IMR-90 (cell line): ENCODE measurements at regions not wholly inside any gene's neighbourhood (a gene's known extent, or its start where the extent isn't known, plus 50 kb on each side); places are given as distances from the start of the nearest gene placed in this dataset.

ENCODE experiments used
- ATAC-seq: fragments of 200-7000 bp; cut with Tn5 transposase; 2 replicates; pipeline ENCODE4 v1.9.1; 2020; ENCODE audit warnings: low read depth, mild to moderate bottlenecking, moderate library complexity
- BruUV-seq: library from RNA; stranded (reverse); fragments of 400-500 nt; replicated peaks from 2 replicates; lab custom pipeline; 2021; lab: Mats Ljungman, UMichigan
- CTCF ChIA-PET: fragments of 300-600 bp; formaldehyde crosslinking; extraction: SDS; loops from one replicate; lab custom pipeline; 2021; ENCODE audit warnings: antibody characterized with exemption; lab: Yijun Ruan, JAX
- POLR2A ChIA-PET: fragments of 300-600 bp; sonication (Branson Sonifier 250); formaldehyde crosslinking; loops from one replicate; lab custom pipeline; 2022; ENCODE audit warnings: antibody characterized with exemption; ENCODE audit not compliant: unreplicated experiment; lab: Charles Lee
- DNase-seq: peaks from one replicate; pipeline ENCODE4 v3.0.0; 2013
- H2AFZ ChIP-seq: replicated peaks from 2 replicates; pipeline ENCODE3; 2013; ENCODE audit warnings: low read length, mild to moderate bottlenecking; ENCODE audit not compliant: poor library complexity
- H2AK5ac ChIP-seq: 2 replicates; pipeline ENCODE4 v1.6.1; 2013; ENCODE audit warnings: low read depth, low read length, inconsistent platforms
- H2AK9ac ChIP-seq: replicated peaks from 2 replicates; pipeline ENCODE3; 2013; ENCODE audit warnings: mild to moderate bottlenecking, low read depth, low read length, moderate library complexity; ENCODE audit not compliant: poor library complexity
- H2BK120ac ChIP-seq: 2 replicates; pipeline ENCODE4 v1.6.1; 2013; ENCODE audit warnings: low read depth, low read length, inconsistent platforms
- H2BK15ac ChIP-seq: 3 replicates; pipeline ENCODE4 v1.6.1; 2013; ENCODE audit warnings: low read depth, low read length, inconsistent platforms
- H2BK20ac ChIP-seq: 2 replicates; pipeline ENCODE4 v1.6.1; 2013; ENCODE audit warnings: low read depth, mild to moderate bottlenecking, inconsistent platforms, low read length, moderate library complexity
- H2BK5ac ChIP-seq: 2 replicates; pipeline ENCODE4 v1.6.1; 2013; ENCODE audit warnings: mild to moderate bottlenecking, low read depth, low read length, inconsistent platforms; ENCODE audit not compliant: poor library complexity, severe bottlenecking
- H3K14ac ChIP-seq: replicated peaks from 2 replicates; pipeline ENCODE4 v1.6.1; 2013; ENCODE audit warnings: low read depth, low read length, inconsistent platforms
- H3K18ac ChIP-seq: 2 replicates; pipeline ENCODE4 v1.6.1; 2013; ENCODE audit warnings: low read depth, low read length, control low read depth
- H3K23ac ChIP-seq: 2 replicates; pipeline ENCODE4 v1.6.1; 2013; ENCODE audit warnings: low read depth, low read length, inconsistent platforms
- H3K27ac ChIP-seq: 2 replicates; pipeline ENCODE4 v1.5.1; 2013; ENCODE audit warnings: mild to moderate bottlenecking, control low read depth, low read length; ENCODE audit not compliant: insufficient read depth
- H3K27me3 ChIP-seq: 2 replicates; pipeline ENCODE4 v1.6.1; 2013; ENCODE audit warnings: low read length; ENCODE audit not compliant: control insufficient read depth, insufficient read depth
- H3K36me3 ChIP-seq: 2 replicates; pipeline ENCODE4 v1.6.1; 2013; ENCODE audit warnings: low read length, mixed read lengths; ENCODE audit not compliant: control insufficient read depth, insufficient read depth
- H3K4ac ChIP-seq: 2 replicates; pipeline ENCODE4 v1.6.1; 2013; ENCODE audit warnings: low read depth, low read length, inconsistent platforms
- H3K4me1 ChIP-seq: 2 replicates; pipeline ENCODE4 v1.6.1; 2013; ENCODE audit warnings: low read length, mixed read lengths; ENCODE audit not compliant: control insufficient read depth, insufficient read depth
- H3K4me2 ChIP-seq: 2 replicates; pipeline ENCODE4 v1.6.1; 2013; ENCODE audit warnings: low read depth, mild to moderate bottlenecking, control low read depth, low read length, moderate library complexity
- H3K4me3 ChIP-seq: 2 replicates; pipeline ENCODE4 v1.5.1; 2013; ENCODE audit warnings: low read depth, mild to moderate bottlenecking, control low read depth, low read length, moderate library complexity; ENCODE audit not compliant: insufficient read depth
- H3K56ac ChIP-seq: 2 replicates; pipeline ENCODE4 v1.6.1; 2013; ENCODE audit warnings: low read length, inconsistent platforms; ENCODE audit not compliant: insufficient read depth; ENCODE audit errors: extremely low read depth
- H3K79me1 ChIP-seq, 2 experiments: 2 replicates each; pipeline ENCODE4 v1.6.1; 2013; ENCODE audit warnings: low read length in 2 of 2, inconsistent platforms in 1 of 2, low read depth in 1 of 2
- H3K9ac ChIP-seq: 2 replicates; pipeline ENCODE4 v1.6.1; 2013; ENCODE audit warnings: low read depth, low read length, control low read depth
- H3K9me1 ChIP-seq: 2 replicates; pipeline ENCODE4 v1.6.1; 2013; ENCODE audit warnings: low read length, inconsistent platforms; ENCODE audit not compliant: insufficient read depth
- H3K9me3 ChIP-seq: 2 replicates; pipeline ENCODE4 v1.6.1; 2013; ENCODE audit warnings: low read length; ENCODE audit not compliant: control insufficient read depth, insufficient read depth
- H4K20me1 ChIP-seq: 2 replicates; pipeline ENCODE4 v1.6.1; 2013; ENCODE audit warnings: low read length, inconsistent platforms; ENCODE audit not compliant: insufficient read depth
- H4K5ac ChIP-seq: 2 replicates; pipeline ENCODE4 v1.6.1; 2013; ENCODE audit warnings: mild to moderate bottlenecking, low read depth, low read length, control low read depth
- H4K8ac ChIP-seq, 2 experiments: 2 replicates each; pipeline ENCODE4 v1.6.1; 2013; ENCODE audit warnings: low read depth in 2 of 2, low read length in 2 of 2, control low read depth in 1 of 2, inconsistent platforms in 1 of 2
- H4K91ac ChIP-seq: 2 replicates; pipeline ENCODE4 v1.6.1; 2013; ENCODE audit warnings: low read depth, low read length, inconsistent platforms; ENCODE audit not compliant: insufficient read depth
- BHLHE40 ChIP-seq: fragments of 150-350 bp; IDR thresholded peaks from 2 replicates; pipeline ENCODE4 v1.6.1; 2016; ENCODE audit warnings: mild to moderate bottlenecking, low read depth, low read length
- CEBPB ChIP-seq: IDR thresholded peaks from 2 replicates; pipeline ENCODE4 v1.6.1; 2012; ENCODE audit warnings: low read depth, low read length, improper control_type of control experiment
- CHD1 ChIP-seq: IDR thresholded peaks from 2 replicates; pipeline ENCODE4 v1.6.1; 2012; ENCODE audit warnings: low read depth, low read length, improper control_type of control experiment
- FOS ChIP-seq: fragments of 150-350 bp; IDR thresholded peaks from 2 replicates; pipeline ENCODE4 v1.6.1; 2016; ENCODE audit warnings: low read depth, low read length
- MAFK ChIP-seq: IDR thresholded peaks from 2 replicates; pipeline ENCODE4 v1.6.1; 2012; ENCODE audit warnings: low read depth, low read length, improper control_type of control experiment
- MAZ ChIP-seq: IDR thresholded peaks from 2 replicates; pipeline ENCODE4 v1.6.1; 2012; ENCODE audit warnings: low read depth, mild to moderate bottlenecking, low read length, improper control_type of control experiment, moderate library complexity, borderline replicate concordance
- MXI1 ChIP-seq: IDR thresholded peaks from 2 replicates; pipeline ENCODE4 v1.6.1; 2012; ENCODE audit warnings: low read depth, mild to moderate bottlenecking, low read length, moderate library complexity, borderline replicate concordance
- NFE2L2 ChIP-seq: fragments of 150-350 bp; IDR thresholded peaks from 2 replicates; pipeline ENCODE4 v1.6.1; 2016; ENCODE audit warnings: low read depth, mild to moderate bottlenecking, low read length
- POLR2A ChIP-seq: IDR thresholded peaks from 2 replicates; pipeline ENCODE4 v1.6.1; 2012; ENCODE audit warnings: mild to moderate bottlenecking, low read depth, low read length
- RAD21 ChIP-seq: IDR thresholded peaks from 2 replicates; pipeline ENCODE4 v1.6.1; 2012; ENCODE audit warnings: low read length, improper control_type of control experiment
- RCOR1 ChIP-seq: IDR thresholded peaks from 2 replicates; pipeline ENCODE4 v1.6.1; 2012; ENCODE audit warnings: mild to moderate bottlenecking, low read length, improper control_type of control experiment; ENCODE audit not compliant: insufficient replicate concordance
- RFX5 ChIP-seq: IDR thresholded peaks from 2 replicates; pipeline ENCODE4 v1.8.0; 2012; ENCODE audit warnings: low read depth, mild to moderate bottlenecking, low read length, moderate library complexity
- SMC3 ChIP-seq: fragments of 150-350 bp; IDR thresholded peaks from 2 replicates; pipeline ENCODE4 v1.6.1; 2016; ENCODE audit warnings: low read depth, mild to moderate bottlenecking, antibody characterized with exemption, low read length, moderate library complexity
- WGBS, 2 experiments: methylation state at CpG; one replicate each; pipeline versions ENCODE4 v1.1.5 to v1.1.7; 2013; ENCODE audit warnings: missing lambda C conversion rate in 2 of 2; ENCODE audit not compliant: insufficient read length in 1 of 2; ENCODE audit errors: extremely low coverage in 2 of 2; 5-methylcytosine and 5-hydroxymethylcytosine counted together
- dilution Hi-C: fragments of 300-500 bp; cut with HindIII; formaldehyde crosslinking; loops from one replicate; pipeline ENCODE4 v1.14.3; 2018; ENCODE audit warnings: low sequenced_read_pairs; ENCODE audit not compliant: unreplicated experiment
- in situ Hi-C: fragments of 300-500 bp; cut with MboI; formaldehyde crosslinking; loops from 3 replicates; pipeline ENCODE4 v1.14.3; 2019; ENCODE audit warnings: low sequenced_read_pairs, inconsistent platforms, mixed read lengths
- intact Hi-C: fragments of 100-400 bp; cut with micrococcal nuclease; formaldehyde crosslinking; loops from 2 replicates; pipeline ENCODE4 v1.10.0; 2022
- TF ChIP-seq, protein P1 (sequence below): fragments of 150-350 bp; IDR thresholded peaks from 2 replicates; pipeline ENCODE4 v1.6.1; 2016; ENCODE audit warnings: low read depth, mild to moderate bottlenecking, low read length, moderate library complexity, borderline replicate concordance
- TF ChIP-seq, protein P2 (sequence below): fragments of 150-350 bp; IDR thresholded peaks from 2 replicates; pipeline ENCODE4 v1.6.1; 2017; ENCODE audit warnings: mild to moderate bottlenecking, antibody characterized with exemption, low read length, low read depth
- TF ChIP-seq, protein P3 (sequence below): conservative IDR thresholded peaks from 2 replicates; pipeline ENCODE4 v1.5.1; 2012; ENCODE audit warnings: mild to moderate bottlenecking, low read depth, low read length, improper control_type of control experiment

DNA sequence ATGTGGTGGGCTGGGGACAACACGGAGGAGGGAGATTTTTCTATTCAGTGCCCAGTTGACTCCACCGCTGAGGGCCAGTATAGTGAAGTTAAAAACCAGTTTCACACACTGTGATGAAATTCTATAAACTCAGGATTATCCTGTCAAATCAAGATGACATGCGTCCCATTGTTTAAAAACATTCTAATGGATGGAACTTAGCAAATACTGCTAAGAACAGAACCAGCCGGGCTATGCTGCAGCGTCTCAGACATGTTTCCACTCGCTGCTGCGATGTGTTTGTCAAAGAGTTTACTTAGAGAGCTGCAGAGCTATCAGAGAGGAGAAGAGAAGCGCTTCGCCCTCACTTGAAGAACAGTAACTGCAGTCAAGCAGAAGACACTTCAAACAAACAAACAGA is 212.6 kb upstream of the FOXQ1 start:
- H3K27ac ChIP-seq = no peak overlapping the region
- peak overlapping the region; percentile 77 for H2BK20ac ChIP-seq
- dilution Hi-C loops (no loop called here), in situ Hi-C loops (no loop called here), intact Hi-C loops (no loop called here)
- H3K9ac ChIP-seq = no peak overlapping the region
- peak overlapping the region; percentile 16; the same call in 1 of the 2 replicates for H3K18ac ChIP-seq
- no peak overlapping the region for H3K56ac ChIP-seq
- WGBS, 2 experiments = 100% methylated on average over 1 of the region's 9 CpGs; no CpG with 5 or more reads in 1 of the 2 experiments
- no peaks in the 10 kb centered on the region for H3K9me3 ChIP-seq
- H3K4me2 ChIP-seq = no peak overlapping the region
- TF ChIP-seq, protein P1, sequence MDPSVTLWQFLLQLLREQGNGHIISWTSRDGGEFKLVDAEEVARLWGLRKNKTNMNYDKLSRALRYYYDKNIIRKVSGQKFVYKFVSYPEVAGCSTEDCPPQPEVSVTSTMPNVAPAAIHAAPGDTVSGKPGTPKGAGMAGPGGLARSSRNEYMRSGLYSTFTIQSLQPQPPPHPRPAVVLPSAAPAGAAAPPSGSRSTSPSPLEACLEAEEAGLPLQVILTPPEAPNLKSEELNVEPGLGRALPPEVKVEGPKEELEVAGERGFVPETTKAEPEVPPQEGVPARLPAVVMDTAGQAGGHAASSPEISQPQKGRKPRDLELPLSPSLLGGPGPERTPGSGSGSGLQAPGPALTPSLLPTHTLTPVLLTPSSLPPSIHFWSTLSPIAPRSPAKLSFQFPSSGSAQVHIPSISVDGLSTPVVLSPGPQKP = no peak
- TF ChIP-seq, protein P2, sequence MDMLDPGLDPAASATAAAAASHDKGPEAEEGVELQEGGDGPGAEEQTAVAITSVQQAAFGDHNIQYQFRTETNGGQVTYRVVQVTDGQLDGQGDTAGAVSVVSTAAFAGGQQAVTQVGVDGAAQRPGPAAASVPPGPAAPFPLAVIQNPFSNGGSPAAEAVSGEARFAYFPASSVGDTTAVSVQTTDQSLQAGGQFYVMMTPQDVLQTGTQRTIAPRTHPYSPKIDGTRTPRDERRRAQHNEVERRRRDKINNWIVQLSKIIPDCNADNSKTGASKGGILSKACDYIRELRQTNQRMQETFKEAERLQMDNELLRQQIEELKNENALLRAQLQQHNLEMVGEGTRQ = no peak
- TF ChIP-seq RFX5 (no peak), CHD1 (no peak), BHLHE40 (no peak), POLR2A (no peak), MXI1 (no peak), MAZ (no peak), FOS (no peak), MAFK (no peak), RCOR1 (no peak), CEBPB (no peak), SMC3 (no peak), RAD21 (no peak), NFE2L2 (no peak)
- TF ChIP-seq, protein P3, sequence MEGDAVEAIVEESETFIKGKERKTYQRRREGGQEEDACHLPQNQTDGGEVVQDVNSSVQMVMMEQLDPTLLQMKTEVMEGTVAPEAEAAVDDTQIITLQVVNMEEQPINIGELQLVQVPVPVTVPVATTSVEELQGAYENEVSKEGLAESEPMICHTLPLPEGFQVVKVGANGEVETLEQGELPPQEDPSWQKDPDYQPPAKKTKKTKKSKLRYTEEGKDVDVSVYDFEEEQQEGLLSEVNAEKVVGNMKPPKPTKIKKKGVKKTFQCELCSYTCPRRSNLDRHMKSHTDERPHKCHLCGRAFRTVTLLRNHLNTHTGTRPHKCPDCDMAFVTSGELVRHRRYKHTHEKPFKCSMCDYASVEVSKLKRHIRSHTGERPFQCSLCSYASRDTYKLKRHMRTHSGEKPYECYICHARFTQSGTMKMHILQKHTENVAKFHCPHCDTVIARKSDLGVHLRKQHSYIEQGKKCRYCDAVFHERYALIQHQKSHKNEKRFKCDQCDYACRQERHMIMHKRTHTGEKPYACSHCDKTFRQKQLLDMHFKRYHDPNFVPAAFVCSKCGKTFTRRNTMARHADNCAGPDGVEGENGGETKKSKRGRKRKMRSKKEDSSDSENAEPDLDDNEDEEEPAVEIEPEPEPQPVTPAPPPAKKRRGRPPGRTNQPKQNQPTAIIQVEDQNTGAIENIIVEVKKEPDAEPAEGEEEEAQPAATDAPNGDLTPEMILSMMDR = no peak
- H4K8ac ChIP-seq = peak overlapping the region in 1 of 2 experiments; percentile 16; a peak in 1 of 4 replicates
- no peaks in the 10 kb centered on the region for H4K20me1 ChIP-seq
- H4K91ac ChIP-seq = peak overlapping the region; percentile 57; the same call in 1 of the 2 replicates
- peak overlapping the region; percentile 7; the same call in 1 of the 2 replicates for H3K23ac ChIP-seq
- ATAC-seq (no peak), DNase-seq (no peak)
- H3K4ac ChIP-seq = peak overlapping the region; percentile 65
- H2AFZ ChIP-seq = no peak overlapping the region
- H2BK5ac ChIP-seq = no peak overlapping the region
- no peaks in the 10 kb centered on the region for H3K36me3 ChIP-seq
- H3K14ac ChIP-seq = peak overlapping the region; percentile 23
- POLR2A ChIA-PET = no interaction called here
- H3K27me3 ChIP-seq = no peaks in the 10 kb centered on the region; the same call in 1 of the 2 replicates
- H2BK15ac ChIP-seq = no peak overlapping the region
- no TSS peak for BruUV-seq
- no peaks in the 10 kb centered on the region for H3K79me1 ChIP-seq
- H2BK120ac ChIP-seq = peak overlapping the region; percentile 82
- no peak overlapping the region for H2AK9ac ChIP-seq
- H3K4me1 ChIP-seq = peaks cover 13% of the 10 kb centered on the region
- CTCF ChIA-PET = interaction anchor here (0.5 kb wide), 1 partner anchor 52 kb away, joined by 5 read pairs; no protein-coding TSS in a partner anchor
- H4K5ac ChIP-seq = no peak overlapping the region
- H3K9me1 ChIP-seq = peaks cover 4% of the 10 kb centered on the region
- H3K4me3 ChIP-seq = no peak overlapping the region
- H2AK5ac ChIP-seq = no peak overlapping the region; the same call in 1 of the 2 replicates
